Heart right ventricle (tissue), 16 donors: ENCODE measurements at regions not wholly inside any gene's neighbourhood (a gene's known extent, or its start where the extent isn't known, plus 50 kb on each side); places are given as distances from the start of the nearest gene placed in this dataset.

Experiments used
- ATAC-seq, 8 donors: fragments of 200-7000 bp; cut with Tn5 transposase; one replicate each; pipeline ENCODE4 v1.9.1; 2020; ENCODE audit warnings: mild to moderate bottlenecking in 8 of 8, moderate library complexity in 8 of 8, moderate number of reproducible peaks in 1 of 8
- DNase-seq, 2 donors: peaks; one replicate each; pipeline ENCODE4 v3.0.0-alpha.2; 2020
- H3K27ac ChIP-seq, 10 donors: fragments of 200-600 bp; sonication (generic) in 2 of 10; one replicate each; pipeline versions ENCODE4 v1.5.0 to v1.8.0; 2020 to 2022; ENCODE audit warnings: mild to moderate bottlenecking in 3 of 10
- H3K27me3 ChIP-seq, 7 donors: fragments of 200-600 bp; one replicate each; pipeline ENCODE4 v1.8.0; 2021 to 2022; ENCODE audit warnings: mild to moderate bottlenecking in 2 of 7
- H3K36me3 ChIP-seq, 9 donors: fragments of 200-600 bp; sonication (generic) in 1 of 9; one replicate each; pipeline versions ENCODE4 v1.5.0 to v1.8.0; 2020 to 2022; ENCODE audit warnings: mild to moderate bottlenecking in 2 of 9
- H3K4me1 ChIP-seq, 9 donors: fragments of 200-600 bp; sonication (generic) in 1 of 9; one replicate each; pipeline versions ENCODE4 v1.5.0 to v1.8.0; 2020 to 2022; ENCODE audit warnings: mild to moderate bottlenecking in 4 of 9
- H3K4me3 ChIP-seq, 10 donors: fragments of 200-600 bp; sonication (generic) in 2 of 10; one replicate each; pipeline versions ENCODE4 v1.5.0 to v1.8.0; 2020 to 2022; ENCODE audit warnings: mild to moderate bottlenecking in 7 of 10, moderate library complexity in 2 of 10
- H3K9me3 ChIP-seq, 11 donors: fragments of 200-600 bp in 10 of 11; sonication (generic) in 2 of 11; one replicate each; pipeline versions ENCODE4 v1.5.0 to v1.8.0; 2013 to 2022; ENCODE audit warnings: mild to moderate bottlenecking in 2 of 11, control low read depth in 1 of 11, moderate library complexity in 1 of 11
- WGBS, 2 donors: extraction: QIAGEN DNeasy Blood & Tissue Kit; methylation state at CpG; one replicate each; pipeline ENCODE4 v1.1.7; 2013; ENCODE audit warnings: inconsistent platforms in 1 of 2; 5-methylcytosine and 5-hydroxymethylcytosine counted together
- intact Hi-C, 10 donors: fragments of 100-400 bp; cut with DNase I; formaldehyde crosslinking; loops; one replicate each; pipeline versions ENCODE4 v1.11.1 to v1.14.2; 2022
- TF ChIP-seq, protein P1 (sequence below), 9 donors: fragments of 200-600 bp; sonication (generic) in 2 of 9; IDR thresholded peaks; one replicate each; pipeline versions ENCODE4 v1.5.0 to v1.8.0; 2021 to 2022; ENCODE audit warnings: antibody characterized with exemption in 9 of 9, mild to moderate bottlenecking in 5 of 9, moderate library complexity in 1 of 9
- donor health status: Arrhythmogenic right ventricular cardiomyopathy.
- donor health status: ischemic (EF 13 %, LVEDD 7.1; RV severe dilation, severe dysfunction).
- donor health status: healthy with polysubstance abuse.
- donor health status: DM: no; HTN: yes; CAD: no.
- donor health status: DM: no; HTN: no; CAD: no.
- donor health status: ischemic (EF 25% LVEDD 6.9; RV normal size, moderate dysfunction).
- donor health status: ischemic (EF 25% LVEDD 5.7; RV mildly dilated, moderate dysfunction).
- donor health status: healthy.
- donor health status: DM: yes; HTN: yes; CAD: no.
- donor health status: Ischemic cardiomyopathy.
- donor health status: ischemic (EF 35%, LVEDD 5.7; RV mildly dilated, moderate dysfunction).
- donor health status: nonischemic (EF 11% LVEDD 7.7; RV severe dilation, severe dysfunction).
- donor health status: DM: yes; HTN: yes; CAD: no.
- donor health status: PGD.
- donor health status: ischemic (EF 29% LVEDD 5.4; RV normal size, mild dysfunction).
- donor health status: nonischemic (EF 23%, LVEDD 6.1; RV moderate dilation, normal function).

DNA sequence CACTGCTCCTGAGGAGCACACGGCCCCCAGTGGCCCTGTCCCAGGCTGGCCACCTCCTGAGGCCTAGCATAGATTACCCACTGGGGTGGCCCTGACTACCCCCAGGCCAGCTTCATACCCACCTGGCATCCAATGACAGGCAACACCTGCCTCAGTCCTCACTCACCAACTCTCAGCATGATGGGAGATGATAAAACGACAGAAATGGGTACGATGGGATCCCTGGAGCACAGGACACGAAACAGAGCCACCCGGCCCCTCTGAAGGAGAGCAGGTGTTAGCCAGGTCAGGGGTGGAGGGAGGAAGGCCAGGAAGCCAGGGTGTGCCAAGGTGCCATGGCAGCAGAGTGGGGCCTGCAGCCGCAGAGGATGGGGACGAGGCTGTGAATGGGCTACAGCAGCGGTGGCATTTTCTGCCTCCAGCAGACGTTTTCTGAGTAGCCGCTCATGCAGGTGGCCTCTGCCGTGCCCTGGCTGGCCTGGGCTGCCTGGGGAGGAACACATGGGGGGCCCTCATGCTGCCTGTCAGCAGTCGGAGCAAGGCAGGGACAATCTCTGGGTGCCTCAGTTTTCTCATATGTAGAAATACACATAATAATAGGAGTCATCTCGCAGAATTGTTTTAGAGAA is 50.2 kb upstream of the FGF3 start:
- H3K4me1 ChIP-seq: no peaks in the 10 kb centered on the region
- H3K4me3 ChIP-seq: no peak overlapping the region
- no peaks in the 10 kb centered on the region for H3K9me3 ChIP-seq
- 85 to 86% methylated on average over 13 of the region's 13 CpGs for WGBS, 2 donors
- H3K27me3 ChIP-seq: peaks cover 0 to 55% (median 41%) of the 10 kb centered on the region in 7 donors
- ATAC-seq (no peak), DNase-seq (no peak)
- TF ChIP-seq, protein P1, sequence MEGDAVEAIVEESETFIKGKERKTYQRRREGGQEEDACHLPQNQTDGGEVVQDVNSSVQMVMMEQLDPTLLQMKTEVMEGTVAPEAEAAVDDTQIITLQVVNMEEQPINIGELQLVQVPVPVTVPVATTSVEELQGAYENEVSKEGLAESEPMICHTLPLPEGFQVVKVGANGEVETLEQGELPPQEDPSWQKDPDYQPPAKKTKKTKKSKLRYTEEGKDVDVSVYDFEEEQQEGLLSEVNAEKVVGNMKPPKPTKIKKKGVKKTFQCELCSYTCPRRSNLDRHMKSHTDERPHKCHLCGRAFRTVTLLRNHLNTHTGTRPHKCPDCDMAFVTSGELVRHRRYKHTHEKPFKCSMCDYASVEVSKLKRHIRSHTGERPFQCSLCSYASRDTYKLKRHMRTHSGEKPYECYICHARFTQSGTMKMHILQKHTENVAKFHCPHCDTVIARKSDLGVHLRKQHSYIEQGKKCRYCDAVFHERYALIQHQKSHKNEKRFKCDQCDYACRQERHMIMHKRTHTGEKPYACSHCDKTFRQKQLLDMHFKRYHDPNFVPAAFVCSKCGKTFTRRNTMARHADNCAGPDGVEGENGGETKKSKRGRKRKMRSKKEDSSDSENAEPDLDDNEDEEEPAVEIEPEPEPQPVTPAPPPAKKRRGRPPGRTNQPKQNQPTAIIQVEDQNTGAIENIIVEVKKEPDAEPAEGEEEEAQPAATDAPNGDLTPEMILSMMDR (IDR thresholded peaks at IDR 0.05): no peak
- H3K36me3 ChIP-seq: no peaks in the 10 kb centered on the region
- intact Hi-C loops: loop anchor here in 1 of 10 donors (5.0 kb wide), 1 partner anchor 67 kb away; no protein-coding TSS in a partner anchor
- H3K27ac ChIP-seq: no peak overlapping the region

DNA sequence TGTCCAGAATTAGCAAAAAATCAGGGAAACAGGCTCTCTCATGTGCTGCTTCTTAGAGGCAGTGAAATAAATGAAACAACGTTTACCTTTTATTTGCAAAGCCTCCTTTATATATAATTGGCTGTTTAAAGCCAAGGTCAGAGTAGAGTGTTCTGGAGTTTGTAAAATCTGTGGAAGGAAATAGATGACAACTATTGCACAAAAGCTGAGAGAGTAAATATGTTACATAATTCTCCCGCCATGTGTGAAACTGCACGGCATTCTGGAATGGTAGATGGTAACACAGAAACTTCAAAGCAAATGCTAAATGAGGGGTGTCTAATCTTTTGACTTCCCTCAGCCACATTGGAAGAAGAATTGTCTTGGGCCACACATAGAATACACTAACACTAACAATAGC is 51.5 kb upstream of the FGF3 start:
- H3K27me3 ChIP-seq: peaks cover 0 to 53% (median 38%) of the 10 kb centered on the region in 7 donors
- H3K27ac ChIP-seq: no peak overlapping the region
- H3K4me3 ChIP-seq: no peak overlapping the region
- H3K36me3 ChIP-seq: no peaks in the 10 kb centered on the region
- TF ChIP-seq, protein P1 (IDR thresholded peaks at IDR 0.05): no peak
- WGBS, 2 donors: 56 to 62% methylated on average over 3 of the region's 3 CpGs
- intact Hi-C loops: no loop called here
- no peaks in the 10 kb centered on the region for H3K4me1 ChIP-seq
- DNase-seq: no peak
- ATAC-seq: no peak
- H3K9me3 ChIP-seq: no peaks in the 10 kb centered on the region

DNA sequence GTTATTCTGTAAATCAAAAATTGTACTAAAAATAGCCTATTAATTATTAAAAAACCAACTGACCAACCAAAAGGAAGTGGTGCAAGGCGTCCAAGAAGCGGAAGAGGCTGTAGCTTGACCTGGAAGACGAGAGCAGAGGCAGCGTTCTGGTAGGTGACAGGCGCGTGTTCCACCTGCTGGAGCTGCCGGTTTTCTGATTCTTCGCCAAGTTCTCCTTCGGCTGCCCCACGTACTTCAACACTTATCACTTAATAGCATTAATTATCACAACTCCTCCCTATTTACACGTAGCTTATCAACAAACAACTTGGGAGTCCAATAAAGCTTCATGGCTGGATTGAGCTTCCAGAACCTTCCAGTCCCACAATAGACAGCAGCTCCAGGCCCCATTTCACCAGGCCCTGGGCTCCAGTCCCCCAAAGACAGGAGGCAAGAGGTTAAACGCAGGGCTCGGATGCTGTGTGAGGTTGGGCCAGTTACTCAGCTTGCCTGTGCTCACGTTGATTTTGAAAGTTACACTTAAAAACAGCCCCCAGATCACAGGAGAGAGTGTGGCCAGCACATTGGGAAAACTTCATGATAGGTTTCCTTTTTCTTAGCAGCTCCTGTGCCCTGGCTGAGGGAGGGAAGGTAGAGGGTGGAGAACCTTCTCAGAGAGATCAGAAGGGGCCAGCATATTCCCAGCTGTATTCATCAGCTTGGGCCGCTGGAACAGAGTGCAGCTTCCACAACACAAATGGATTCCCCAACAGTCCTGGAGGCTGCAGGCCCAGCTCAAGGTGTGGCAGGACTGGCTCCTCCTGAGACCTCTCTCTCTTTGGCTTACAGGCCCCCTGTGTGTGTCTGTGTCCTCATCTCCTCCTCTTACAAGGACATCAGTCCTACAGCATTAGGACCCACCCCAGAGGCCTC is 54.2 kb upstream of the FGF3 start:
- H3K4me1 ChIP-seq: no peaks in the 10 kb centered on the region
- no peak for ATAC-seq
- intact Hi-C loops: no loop called here
- peaks cover 0 to 45% (median 19%) of the 10 kb centered on the region in 7 donors for H3K27me3 ChIP-seq
- DNase-seq: no peak
- no peak overlapping the region for H3K27ac ChIP-seq
- no peak overlapping the region for H3K4me3 ChIP-seq
- TF ChIP-seq, protein P1 (IDR thresholded peaks at IDR 0.05): no peak
- WGBS, 2 donors: 70 to 77% methylated on average over 15 of the region's 15 CpGs
- no peaks in the 10 kb centered on the region for H3K36me3 ChIP-seq
- H3K9me3 ChIP-seq: no peaks in the 10 kb centered on the region

DNA sequence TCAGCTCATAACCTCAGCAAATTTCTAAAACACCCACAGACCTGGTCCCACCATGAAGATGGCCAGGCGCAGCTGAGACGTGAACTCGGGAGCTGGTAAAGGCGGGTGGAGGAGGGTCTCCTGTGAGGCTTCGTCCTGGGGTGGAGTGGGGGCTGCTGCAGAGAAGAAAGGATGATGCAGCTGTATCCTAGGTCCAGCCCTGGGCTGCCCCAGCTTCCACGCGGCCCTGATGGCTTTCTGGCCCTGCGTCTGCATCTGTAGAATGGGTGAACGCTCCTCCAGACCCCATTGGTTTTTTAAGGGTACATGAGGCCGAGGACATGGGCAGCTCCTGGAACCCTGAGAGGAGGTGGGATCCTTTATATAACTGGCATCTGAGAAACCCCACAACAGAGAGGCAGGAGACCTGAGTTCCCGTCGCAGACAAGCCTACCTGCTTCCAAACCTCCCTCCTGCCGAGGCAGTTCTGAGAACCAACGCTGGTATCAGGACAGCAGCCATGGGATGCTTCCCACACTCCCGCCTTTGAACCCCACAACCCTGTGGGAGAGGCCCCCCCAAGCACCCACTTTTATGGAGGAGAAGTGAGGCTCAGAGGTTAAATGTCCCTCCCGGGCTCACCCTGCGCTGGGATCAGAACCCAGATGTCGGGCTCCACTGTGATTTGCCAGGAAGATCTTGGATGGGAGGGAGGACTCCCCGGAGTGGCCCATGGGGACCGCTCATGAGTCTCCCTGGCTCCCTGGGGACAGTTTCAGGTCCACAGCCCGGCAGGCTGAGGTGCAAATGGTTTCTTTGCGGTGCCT is 55.2 kb upstream of the FGF3 start:
- ATAC-seq: no peak
- Histone ChIP-seq H3K27me3 (peaks cover 0 to 39% (median 12%) of the 10 kb centered on the region in 7 donors), H3K36me3 (no peaks in the 10 kb centered on the region), H3K27ac (no peak overlapping the region), H3K4me1 (no peaks in the 10 kb centered on the region), H3K4me3 (no peak overlapping the region), H3K9me3 (no peaks in the 10 kb centered on the region)
- TF ChIP-seq, protein P1 (IDR thresholded peaks at IDR 0.05): no peak
- no peak for DNase-seq
- 82 to 87% methylated on average over 22 of the region's 22 CpGs for WGBS, 2 donors
- intact Hi-C loops: no loop called here
